ENCODE measurements at regions not wholly inside any gene's neighbourhood (a gene's known extent, or its start where the extent isn't known, plus 50 kb on each side); places are given as distances from the start of the nearest gene placed in this dataset.
A peak's percentile ranks its signal among the peaks of the same experiment; 100 is the strongest.

- TF ChIP-seq, protein P1, sequence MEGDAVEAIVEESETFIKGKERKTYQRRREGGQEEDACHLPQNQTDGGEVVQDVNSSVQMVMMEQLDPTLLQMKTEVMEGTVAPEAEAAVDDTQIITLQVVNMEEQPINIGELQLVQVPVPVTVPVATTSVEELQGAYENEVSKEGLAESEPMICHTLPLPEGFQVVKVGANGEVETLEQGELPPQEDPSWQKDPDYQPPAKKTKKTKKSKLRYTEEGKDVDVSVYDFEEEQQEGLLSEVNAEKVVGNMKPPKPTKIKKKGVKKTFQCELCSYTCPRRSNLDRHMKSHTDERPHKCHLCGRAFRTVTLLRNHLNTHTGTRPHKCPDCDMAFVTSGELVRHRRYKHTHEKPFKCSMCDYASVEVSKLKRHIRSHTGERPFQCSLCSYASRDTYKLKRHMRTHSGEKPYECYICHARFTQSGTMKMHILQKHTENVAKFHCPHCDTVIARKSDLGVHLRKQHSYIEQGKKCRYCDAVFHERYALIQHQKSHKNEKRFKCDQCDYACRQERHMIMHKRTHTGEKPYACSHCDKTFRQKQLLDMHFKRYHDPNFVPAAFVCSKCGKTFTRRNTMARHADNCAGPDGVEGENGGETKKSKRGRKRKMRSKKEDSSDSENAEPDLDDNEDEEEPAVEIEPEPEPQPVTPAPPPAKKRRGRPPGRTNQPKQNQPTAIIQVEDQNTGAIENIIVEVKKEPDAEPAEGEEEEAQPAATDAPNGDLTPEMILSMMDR (IDR thresholded peaks at IDR 0.05; ENCODE audit: low read length, missing control alignments), result no peak
Measured at GRCh38 chr5:32996336-32996735, 285.2 kb downstream of the NPR3 start.

GRCh38 chr5:33008751-33009418 is 297.8 kb downstream of the NPR3 start:
- DNase-seq (ENCODE audit: low read depth), result no peak
- no peak overlapping the region for H3K4me3 ChIP-seq (replicated peaks; ENCODE audit: low read depth, low read length)
- TF ChIP-seq, protein P1 (IDR thresholded peaks at IDR 0.05; ENCODE audit: low read length, missing control alignments), result no peak

More at GRCh38 chr5:32996336-32996735, 285.2 kb downstream of the NPR3 start:
- H3K4me3 ChIP-seq (replicated peaks; ENCODE audit: low read depth, low read length), result no peak overlapping the region
- DNase-seq (ENCODE audit: low read depth), result no peak

- peak; percentile 5 for DNase-seq (ENCODE audit: low read depth)
- TF ChIP-seq, protein P1 (IDR thresholded peaks at IDR 0.05; ENCODE audit: low read length, missing control alignments), result no peak
- H3K4me3 ChIP-seq (replicated peaks; ENCODE audit: low read depth, low read length), result no peak overlapping the region
Measured at GRCh38 chr5:33010846-33011245, 299.7 kb downstream of the NPR3 start.

GRCh38 chr5:33011801-33012200 is 300.7 kb downstream of the NPR3 start:
- TF ChIP-seq, protein P1 (IDR thresholded peaks at IDR 0.05; ENCODE audit: low read length, missing control alignments), result no peak
- no peak overlapping the region for H3K4me3 ChIP-seq (replicated peaks; ENCODE audit: low read depth, low read length)
- DNase-seq (ENCODE audit: low read depth), result no peak

DNA sequence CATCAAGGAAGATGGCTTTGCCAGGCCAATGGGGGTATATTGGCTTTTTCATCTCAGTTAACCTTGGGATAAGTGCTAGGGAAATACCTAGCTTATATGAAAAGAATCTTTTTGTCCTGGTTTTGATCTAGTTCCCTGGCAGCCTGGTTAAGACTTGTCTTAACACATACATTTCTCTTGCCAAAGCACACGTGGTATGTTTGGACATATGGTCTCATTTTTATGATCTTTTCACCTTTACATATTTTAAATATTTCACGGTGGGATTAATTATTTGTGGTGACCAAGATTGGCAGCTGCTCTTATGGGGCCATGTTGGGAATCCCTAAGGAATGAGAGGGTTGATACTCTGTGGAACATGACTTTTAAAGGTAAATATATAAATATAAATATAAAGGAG is 312.5 kb downstream of the NPR3 start:
- H3K4me3 ChIP-seq (replicated peaks; ENCODE audit: low read depth, low read length), result no peak overlapping the region
- DNase-seq (ENCODE audit: low read depth), result no peak
- TF ChIP-seq, protein P1 (IDR thresholded peaks at IDR 0.05; ENCODE audit: low read length, missing control alignments), result no peak

DNA sequence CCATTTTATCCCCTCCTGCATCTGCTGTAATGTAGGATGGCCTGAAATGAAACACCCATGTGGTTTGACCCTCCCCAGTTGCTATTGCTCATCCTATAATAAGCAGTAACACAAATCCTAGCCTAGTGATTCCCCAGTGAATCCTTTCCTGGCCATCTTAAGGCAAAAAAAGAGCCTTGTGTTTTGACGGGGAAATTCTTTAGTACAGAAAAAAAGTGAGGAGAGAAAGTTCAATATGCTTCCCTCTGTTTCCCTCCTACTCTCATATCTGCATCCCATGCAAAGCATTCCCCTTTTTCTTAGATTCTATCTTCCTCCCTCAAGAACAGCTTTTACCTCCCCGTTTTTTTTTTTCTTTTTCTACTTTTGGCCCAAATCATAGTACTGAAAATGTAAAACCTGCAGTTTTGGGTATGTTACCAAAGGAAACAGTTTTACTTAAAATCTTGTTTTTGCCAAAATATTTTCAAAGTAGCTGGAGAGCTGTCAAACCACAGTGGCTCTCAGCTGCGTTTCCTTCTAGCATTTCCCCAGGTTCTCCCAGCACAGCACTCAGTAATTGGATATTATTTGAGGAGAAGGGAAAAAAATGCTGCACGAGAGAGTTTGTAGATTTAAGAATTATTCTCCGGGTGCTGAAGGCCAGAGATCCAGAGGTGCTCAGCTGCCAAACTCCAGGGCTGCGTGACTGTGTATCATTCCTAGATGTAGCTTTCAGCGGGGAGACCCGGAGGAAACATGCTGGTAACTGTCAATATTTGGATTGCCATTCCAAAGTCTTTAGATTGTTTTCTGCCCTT is 321.4 kb downstream of the NPR3 start:
- H3K4me3 ChIP-seq (replicated peaks; ENCODE audit: low read depth, low read length), result no peak overlapping the region
- DNase-seq (ENCODE audit: low read depth), result peak; percentile 29
- TF ChIP-seq, protein P1 (IDR thresholded peaks at IDR 0.05; ENCODE audit: low read length, missing control alignments), result no peak
